K562 (cell line): ENCODE measurements at regions not wholly inside any gene's neighbourhood (a gene's known extent, or its start where the extent isn't known, plus 50 kb on each side); places are given as distances from the start of the nearest gene placed in this dataset.
A peak's percentile ranks its signal among the peaks of the same experiment; 100 is the strongest.

Experiments used
- ADNP ChIP-seq: fragments of 200-800 bp; sonication (Bioruptor generic); IDR thresholded peaks from 2 replicates; pipeline ENCODE4 v1.6.1; 2016; ENCODE audit warnings: missing genetic modification characterization, missing compliant biosample characterization
- BHLHE40 ChIP-seq: IDR thresholded peaks from 2 replicates; pipeline ENCODE4 v1.6.1; 2011; ENCODE audit warnings: low read length, improper control_type of control experiment
- CBX3 ChIP-seq, 2 experiments: IDR thresholded peaks; 1 replicate in 1 of 2; 2 replicates in 1 of 2; pipeline ENCODE4 v1.6.1; 2012; ENCODE audit warnings: inconsistent platforms in 2 of 2, low read length in 2 of 2, borderline replicate concordance in 1 of 2, control low read depth in 1 of 2
- CHD1 ChIP-seq: fragments of 200-600 bp; sonication (generic); IDR thresholded peaks from one replicate; pipeline ENCODE4 v1.6.1; 2012; ENCODE audit warnings: mild to moderate bottlenecking, moderate library complexity, low read length, inconsistent platforms
- FOXK1 ChIP-seq: sonication (generic); formaldehyde crosslinking; IDR thresholded peaks from 2 replicates; pipeline ENCODE4 v1.8.0; 2022; ENCODE audit warnings: missing genetic modification reagents, mild to moderate bottlenecking, borderline replicate concordance
- HIVEP1 ChIP-seq: fragments of 250-450 bp; sonication (Bioruptor Pico); IDR thresholded peaks from 2 replicates; pipeline ENCODE4 v1.4.0; 2020; ENCODE audit warnings: mild to moderate bottlenecking
- L3MBTL2 ChIP-seq: fragments of 450-650 bp; IDR thresholded peaks from 2 replicates; pipeline ENCODE4 v1.6.1; 2016; ENCODE audit warnings: mild to moderate bottlenecking, moderate library complexity
- NBN ChIP-seq: fragments of 450-650 bp; IDR thresholded peaks from 2 replicates; pipeline ENCODE4 v1.6.1; 2016; ENCODE audit warnings: low read depth, mild to moderate bottlenecking
- NCOR1 ChIP-seq: fragments of 450-650 bp; IDR thresholded peaks from 2 replicates; pipeline ENCODE4 v1.6.1; 2016; ENCODE audit warnings: mild to moderate bottlenecking, moderate library complexity
- PTTG1 ChIP-seq: fragments of 450-650 bp; IDR thresholded peaks from 2 replicates; pipeline ENCODE4 v1.6.1; 2016; ENCODE audit warnings: low read depth, mild to moderate bottlenecking, missing genetic modification characterization, missing compliant biosample characterization
- RUNX1 ChIP-seq: sonication (generic); IDR thresholded peaks from 2 replicates; pipeline ENCODE4 v1.6.1; 2016; ENCODE audit warnings: antibody characterized with exemption, low read depth
- SPI1 ChIP-seq: IDR thresholded peaks from 2 replicates; pipeline ENCODE4 v1.6.1; 2011; ENCODE audit warnings: low read depth, low read length, control low read depth, borderline replicate concordance
- YBX1 ChIP-seq: fragments of 450-650 bp; IDR thresholded peaks from 2 replicates; pipeline ENCODE4 v1.7.1; 2016; ENCODE audit warnings: mild to moderate bottlenecking
- ZNF232 ChIP-seq: sonication (generic); formaldehyde crosslinking; IDR thresholded peaks from 2 replicates; pipeline ENCODE4 v1.8.0; 2022; ENCODE audit warnings: mild to moderate bottlenecking, missing genetic modification reagents
- ZNF3 ChIP-seq: fragments of 250-450 bp; sonication (Bioruptor Pico); IDR thresholded peaks from 2 replicates; pipeline ENCODE4 v1.5.0; 2021; ENCODE audit warnings: mild to moderate bottlenecking, moderate library complexity
- ZNF445 ChIP-seq: fragments of 250-450 bp; sonication (Bioruptor Pico); IDR thresholded peaks from 2 replicates; pipeline ENCODE4 v1.4.0; 2020; ENCODE audit warnings: low read depth, mild to moderate bottlenecking, moderate library complexity
- TF ChIP-seq, protein P1 (sequence below): fragments of 250-450 bp; sonication (Bioruptor Pico); IDR thresholded peaks from 2 replicates; pipeline ENCODE4 v1.8.0; 2021; ENCODE audit warnings: borderline replicate concordance, mild to moderate bottlenecking, moderate library complexity; ENCODE audit not compliant: poor library complexity, severe bottlenecking
- TF ChIP-seq, protein P2 (sequence below), 2 experiments: fragments of 450-650 bp; IDR thresholded peaks; 2 replicates each; pipeline ENCODE4 v1.6.1; 2016
- TF ChIP-seq, protein P3 (sequence below): sonication (generic); formaldehyde crosslinking; IDR thresholded peaks from 2 replicates; pipeline ENCODE4 v1.9.0; 2022; ENCODE audit warnings: mild to moderate bottlenecking, missing genetic modification reagents
- TF ChIP-seq, protein P4 (sequence below): conservative IDR thresholded peaks from 2 replicates; pipeline ENCODE4 v1.6.1; 2011; ENCODE audit warnings: low read depth, mild to moderate bottlenecking, low read length; ENCODE audit not compliant: control insufficient read depth
- TF ChIP-seq, protein P5 (sequence below): fragments of 450-650 bp; formaldehyde crosslinking; IDR thresholded peaks from 2 replicates; pipeline ENCODE4 v1.4.0; 2020; ENCODE audit warnings: mild to moderate bottlenecking, moderate library complexity
- TF ChIP-seq, protein P6 (sequence below): fragments of 250-450 bp; sonication (Bioruptor Pico); IDR thresholded peaks from 2 replicates; pipeline ENCODE4 v1.9.0; 2021; ENCODE audit warnings: mild to moderate bottlenecking

DNA sequence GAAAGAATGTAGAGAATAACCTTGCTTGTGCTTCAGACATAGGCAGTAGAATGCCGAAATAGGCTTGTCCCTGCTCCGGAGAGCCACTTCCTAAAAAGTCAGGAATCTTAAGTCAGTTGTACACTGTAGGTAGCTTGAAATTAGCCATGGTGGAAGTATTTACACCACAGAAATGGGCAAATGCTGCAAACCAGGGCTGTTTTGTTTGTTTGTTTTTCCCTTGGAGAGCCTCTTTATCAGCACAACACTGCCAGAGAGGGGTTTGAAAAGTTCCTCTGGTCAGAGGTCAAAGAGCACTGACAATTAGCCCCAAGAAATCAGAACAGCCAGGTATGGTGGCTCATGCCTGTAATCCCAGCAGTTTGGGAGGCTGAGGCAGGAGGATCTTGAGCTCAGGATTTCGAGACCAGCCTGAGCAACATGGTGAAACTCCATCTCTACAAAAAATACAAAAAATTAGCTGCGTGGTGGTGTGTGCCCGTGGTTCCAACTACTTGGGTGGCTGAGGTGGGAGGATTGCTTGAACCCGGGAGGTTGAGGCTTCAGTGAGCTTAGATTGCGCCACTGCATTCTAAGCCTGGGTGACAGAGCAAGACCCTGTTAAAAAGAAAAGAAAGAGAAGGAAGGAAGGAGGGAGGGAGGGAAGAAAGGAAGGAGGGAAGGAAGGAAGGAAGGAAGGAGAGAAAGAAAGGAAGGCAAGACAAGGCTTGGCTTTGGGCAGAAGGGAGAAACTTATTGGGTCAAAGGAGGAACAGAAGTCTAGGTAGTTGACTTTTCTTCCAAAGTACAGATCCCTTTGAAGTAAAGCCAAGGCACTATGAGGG lies 61.0 kb upstream of the ZMYND8 start (continued):
- no peak for TF ChIP-seq FOXK1 (CRISPR knock-in tag)
- TF ChIP-seq, protein P1, sequence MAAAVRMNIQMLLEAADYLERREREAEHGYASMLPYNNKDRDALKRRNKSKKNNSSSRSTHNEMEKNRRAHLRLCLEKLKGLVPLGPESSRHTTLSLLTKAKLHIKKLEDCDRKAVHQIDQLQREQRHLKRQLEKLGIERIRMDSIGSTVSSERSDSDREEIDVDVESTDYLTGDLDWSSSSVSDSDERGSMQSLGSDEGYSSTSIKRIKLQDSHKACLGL (CRISPR knock-in tag), result no peak
- peak; percentile 52; the same call in 1 of the 2 replicates for TF ChIP-seq SPI1
- no peak for TF ChIP-seq L3MBTL2
- TF ChIP-seq, protein P2, sequence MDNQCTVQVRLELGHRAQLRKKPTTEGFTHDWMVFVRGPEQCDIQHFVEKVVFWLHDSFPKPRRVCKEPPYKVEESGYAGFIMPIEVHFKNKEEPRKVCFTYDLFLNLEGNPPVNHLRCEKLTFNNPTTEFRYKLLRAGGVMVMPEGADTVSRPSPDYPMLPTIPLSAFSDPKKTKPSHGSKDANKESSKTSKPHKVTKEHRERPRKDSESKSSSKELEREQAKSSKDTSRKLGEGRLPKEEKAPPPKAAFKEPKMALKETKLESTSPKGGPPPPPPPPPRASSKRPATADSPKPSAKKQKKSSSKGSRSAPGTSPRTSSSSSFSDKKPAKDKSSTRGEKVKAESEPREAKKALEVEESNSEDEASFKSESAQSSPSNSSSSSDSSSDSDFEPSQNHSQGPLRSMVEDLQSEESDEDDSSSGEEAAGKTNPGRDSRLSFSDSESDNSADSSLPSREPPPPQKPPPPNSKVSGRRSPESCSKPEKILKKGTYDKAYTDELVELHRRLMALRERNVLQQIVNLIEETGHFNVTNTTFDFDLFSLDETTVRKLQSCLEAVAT (IDR thresholded peaks at IDR 0.05), result peak in 1 of 2 experiments; percentile 95; a peak in 2 of 4 replicates
- TF ChIP-seq HIVEP1 (CRISPR knock-in tag), result no peak
- TF ChIP-seq ZNF445 (CRISPR knock-in tag), result no peak
- TF ChIP-seq NBN, result no peak
- no peak for TF ChIP-seq CHD1
- no peak for TF ChIP-seq RUNX1
- no peak for TF ChIP-seq BHLHE40
- no peak for TF ChIP-seq ZNF3 (CRISPR knock-in tag)
- TF ChIP-seq YBX1, result no peak
- no peak for TF ChIP-seq ADNP (tag)
- no peak for TF ChIP-seq PTTG1
- TF ChIP-seq, protein P3, sequence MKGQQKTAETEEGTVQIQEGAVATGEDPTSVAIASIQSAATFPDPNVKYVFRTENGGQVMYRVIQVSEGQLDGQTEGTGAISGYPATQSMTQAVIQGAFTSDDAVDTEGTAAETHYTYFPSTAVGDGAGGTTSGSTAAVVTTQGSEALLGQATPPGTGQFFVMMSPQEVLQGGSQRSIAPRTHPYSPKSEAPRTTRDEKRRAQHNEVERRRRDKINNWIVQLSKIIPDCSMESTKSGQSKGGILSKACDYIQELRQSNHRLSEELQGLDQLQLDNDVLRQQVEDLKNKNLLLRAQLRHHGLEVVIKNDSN (CRISPR knock-in tag), result no peak
- no peak for TF ChIP-seq CBX3 (IDR thresholded peaks at IDR 0.05; ENCODE audit: borderline replicate concordance in 1 of 2, low read length in 2 of 2)
- TF ChIP-seq, protein P4, sequence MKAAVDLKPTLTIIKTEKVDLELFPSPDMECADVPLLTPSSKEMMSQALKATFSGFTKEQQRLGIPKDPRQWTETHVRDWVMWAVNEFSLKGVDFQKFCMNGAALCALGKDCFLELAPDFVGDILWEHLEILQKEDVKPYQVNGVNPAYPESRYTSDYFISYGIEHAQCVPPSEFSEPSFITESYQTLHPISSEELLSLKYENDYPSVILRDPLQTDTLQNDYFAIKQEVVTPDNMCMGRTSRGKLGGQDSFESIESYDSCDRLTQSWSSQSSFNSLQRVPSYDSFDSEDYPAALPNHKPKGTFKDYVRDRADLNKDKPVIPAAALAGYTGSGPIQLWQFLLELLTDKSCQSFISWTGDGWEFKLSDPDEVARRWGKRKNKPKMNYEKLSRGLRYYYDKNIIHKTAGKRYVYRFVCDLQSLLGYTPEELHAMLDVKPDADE, result no peak
- no peak for TF ChIP-seq NCOR1
- no peak for TF ChIP-seq ZNF232 (CRISPR knock-in tag)
- TF ChIP-seq, protein P5, sequence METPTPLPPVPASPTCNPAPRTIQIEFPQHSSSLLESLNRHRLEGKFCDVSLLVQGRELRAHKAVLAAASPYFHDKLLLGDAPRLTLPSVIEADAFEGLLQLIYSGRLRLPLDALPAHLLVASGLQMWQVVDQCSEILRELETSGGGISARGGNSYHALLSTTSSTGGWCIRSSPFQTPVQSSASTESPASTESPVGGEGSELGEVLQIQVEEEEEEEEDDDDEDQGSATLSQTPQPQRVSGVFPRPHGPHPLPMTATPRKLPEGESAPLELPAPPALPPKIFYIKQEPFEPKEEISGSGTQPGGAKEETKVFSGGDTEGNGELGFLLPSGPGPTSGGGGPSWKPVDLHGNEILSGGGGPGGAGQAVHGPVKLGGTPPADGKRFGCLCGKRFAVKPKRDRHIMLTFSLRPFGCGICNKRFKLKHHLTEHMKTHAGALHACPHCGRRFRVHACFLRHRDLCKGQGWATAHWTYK (CRISPR knock-in tag), result no peak
- TF ChIP-seq, protein P6, sequence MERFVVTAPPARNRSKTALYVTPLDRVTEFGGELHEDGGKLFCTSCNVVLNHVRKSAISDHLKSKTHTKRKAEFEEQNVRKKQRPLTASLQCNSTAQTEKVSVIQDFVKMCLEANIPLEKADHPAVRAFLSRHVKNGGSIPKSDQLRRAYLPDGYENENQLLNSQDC (CRISPR knock-in tag), result no peak
